Pancreas (tissue), 10 donors: ENCODE measurements at regions not wholly inside any gene's neighbourhood (a gene's known extent, or its start where the extent isn't known, plus 50 kb on each side); places are given as distances from the start of the nearest gene placed in this dataset.

Experiments used
- ATAC-seq, 4 donors: fragments of 200-7000 bp; cut with Tn5 transposase; one replicate each; pipeline versions ENCODE4 v1.8.0 to v1.9.1; 2020; ENCODE audit warnings: mild to moderate bottlenecking in 4 of 4, moderate library complexity in 4 of 4
- DNase-seq, 6 donors: peaks; one replicate each; pipeline ENCODE4 v3.0.0-alpha.2; 2020
- FAIRE-seq: peaks from 2 replicates; lab custom pipeline; 2012; peaks lifted over from hg19 to GRCh38; lab: Jason Lieb, UNC
- H3K27ac ChIP-seq, 4 donors: fragments of 200-600 bp; sonication (generic); 1 replicate in 3 of 4; 2 replicates in 1 of 4; pipeline versions ENCODE4 v1.5.0 to v1.8.0; 2020
- H3K27me3 ChIP-seq, 4 donors: fragments of 200-600 bp; one replicate each; pipeline ENCODE4 v1.8.0; 2021
- H3K36me3 ChIP-seq, 3 donors: fragments of 200-600 bp; sonication (generic) in 1 of 3; one replicate each; pipeline versions ENCODE4 v1.5.0 to v1.8.0; 2020 to 2021
- H3K4me1 ChIP-seq, 3 donors: fragments of 200-600 bp; one replicate each; pipeline ENCODE4 v1.8.0; 2021
- H3K4me3 ChIP-seq, 4 donors: fragments of 200-600 bp; sonication (generic) in 2 of 4; one replicate each; pipeline versions ENCODE4 v1.5.0 to v1.8.0; 2020 to 2021
- H3K9me3 ChIP-seq, 4 donors: fragments of 200-600 bp; one replicate each; pipeline ENCODE4 v1.8.0; 2021
- CTCF ChIP-seq, 4 donors: fragments of 200-600 bp; sonication (generic) in 3 of 4; IDR thresholded peaks; one replicate each; pipeline versions ENCODE4 v1.5.0 to v1.8.0; 2021; ENCODE audit warnings: antibody characterized with exemption in 4 of 4
- WGBS, 2 donors: extraction: QIAGEN DNeasy Blood & Tissue Kit; methylation state at CpG; one replicate each; pipeline ENCODE4 v1.1.7; 2013; 5-methylcytosine and 5-hydroxymethylcytosine counted together
- intact Hi-C, 3 donors: fragments of 100-400 bp; cut with DNase I; formaldehyde crosslinking; loops; one replicate each; pipeline versions ENCODE4 v1.11.1 to v1.14.2; 2022
- donor health status: healthy with polysubstance abuse.
- donor health status: DM: no; HTN: no; CAD: no; lungs with moderate emphysema.
- donor health status: DM: no; HTN: no; CAD: no.
- donor health status: control.
- donor health status: control.
- donor health status: Bipolar disorder and iron deficiency.
- donor health status: DM: yes; HTN: yes; CAD: no.
- donor health status: DM: no; HTN: no; CAD: no.
- donor health status: DM: no; HTN: no; CAD: no.
- donor health status: DM: yes; HTN: yes; CAD: no.

DNA sequence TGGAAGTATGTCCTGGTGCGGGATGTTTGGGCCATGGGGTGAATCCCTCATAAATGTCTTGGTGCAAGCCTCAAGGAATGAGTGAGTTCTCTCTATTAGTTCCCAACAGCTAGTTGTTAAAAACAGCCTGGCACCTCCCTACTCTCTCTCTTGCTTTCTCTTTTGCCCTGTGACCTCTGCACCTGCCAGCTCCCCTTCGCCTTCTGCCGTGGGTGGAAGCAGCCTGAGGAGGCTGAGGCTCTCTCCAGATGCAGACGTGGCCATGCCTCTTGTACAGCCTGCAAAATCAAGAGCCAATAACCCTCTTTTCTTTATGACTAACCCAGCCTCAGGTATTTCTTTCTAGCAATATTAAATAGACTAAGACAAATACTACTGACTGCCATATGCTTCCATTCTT is 210.3 kb downstream of the POM121L12 start:
- Histone ChIP-seq H3K27me3 (no peaks in the 10 kb centered on the region), H3K27ac (no peak overlapping the region), H3K36me3 (no peaks in the 10 kb centered on the region), H3K4me3 (no peak overlapping the region), H3K9me3 (no peaks in the 10 kb centered on the region), H3K4me1 (no peaks in the 10 kb centered on the region)
- DNase-seq = no peak
- no peak for FAIRE-seq
- no peak for TF ChIP-seq CTCF (IDR thresholded peaks at IDR 0.05)
- no peak for ATAC-seq
- 42 to 55% methylated on average over 4 of the region's 4 CpGs for WGBS, 2 donors
- intact Hi-C loops = no loop called here

GRCh38 chr7:53246957-53247356 is 211.5 kb downstream of the POM121L12 start:
- no peak for DNase-seq
- H3K27me3 ChIP-seq = no peaks in the 10 kb centered on the region
- H3K4me1 ChIP-seq = no peaks in the 10 kb centered on the region
- intact Hi-C loops = no loop called here
- no peaks in the 10 kb centered on the region for H3K9me3 ChIP-seq
- H3K27ac ChIP-seq = no peak overlapping the region
- no peak for TF ChIP-seq CTCF (IDR thresholded peaks at IDR 0.05)
- WGBS, 2 donors = 40 to 45% methylated on average over 1 of the region's 1 CpG
- no peak for ATAC-seq
- no peak for FAIRE-seq
- no peaks in the 10 kb centered on the region for H3K36me3 ChIP-seq
- no peak overlapping the region for H3K4me3 ChIP-seq

DNA sequence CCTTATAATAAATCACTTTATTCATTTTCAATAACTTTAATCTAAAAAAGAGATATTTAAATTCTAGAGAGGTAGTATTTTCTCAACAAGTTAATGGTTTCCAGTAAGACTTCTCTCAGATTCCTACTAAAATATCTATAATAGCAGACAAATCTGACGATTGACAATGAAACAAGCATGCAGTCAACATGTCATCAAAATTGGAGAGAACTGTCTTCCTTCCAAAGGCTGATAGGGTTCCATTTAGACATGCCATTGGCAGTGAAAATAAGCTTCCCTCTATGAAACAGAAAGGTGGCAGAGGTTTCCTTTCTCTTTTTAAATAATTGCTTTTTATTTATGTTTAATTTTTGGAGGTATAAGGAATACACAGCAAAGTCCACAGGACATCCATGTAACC is 217.1 kb downstream of the POM121L12 start:
- intact Hi-C loops = no loop called here
- Histone ChIP-seq H3K27ac (no peak overlapping the region), H3K36me3 (no peaks in the 10 kb centered on the region), H3K9me3 (no peaks in the 10 kb centered on the region), H3K4me1 (no peaks in the 10 kb centered on the region), H3K27me3 (no peaks in the 10 kb centered on the region), H3K4me3 (no peak overlapping the region)
- WGBS, 2 donors = 19 to 42% methylated on average over 1 of the region's 1 CpG
- FAIRE-seq = no peak
- no peak for TF ChIP-seq CTCF (IDR thresholded peaks at IDR 0.05)
- DNase-seq = no peak
- ATAC-seq = no peak

- no peak for FAIRE-seq
- ATAC-seq = no peak
- intact Hi-C loops = no loop called here
- WGBS, 2 donors = 18 to 28% methylated on average over 4 of the region's 4 CpGs
- DNase-seq = no peak
- Histone ChIP-seq H3K27ac (no peak overlapping the region), H3K27me3 (no peaks in the 10 kb centered on the region), H3K4me3 (no peak overlapping the region), H3K36me3 (no peaks in the 10 kb centered on the region), H3K9me3 (no peaks in the 10 kb centered on the region), H3K4me1 (no peaks in the 10 kb centered on the region)
- no peak for TF ChIP-seq CTCF (IDR thresholded peaks at IDR 0.05)
Measured at GRCh38 chr7:53272081-53272480, 236.6 kb downstream of the POM121L12 start.

- H3K9me3 ChIP-seq = no peaks in the 10 kb centered on the region
- intact Hi-C loops = no loop called here
- H3K4me1 ChIP-seq = no peaks in the 10 kb centered on the region
- no peak overlapping the region for H3K27ac ChIP-seq
- no peak for FAIRE-seq
- H3K4me3 ChIP-seq = no peak overlapping the region
- DNase-seq = no peak
- H3K27me3 ChIP-seq = no peaks in the 10 kb centered on the region
- no peak for ATAC-seq
- no peaks in the 10 kb centered on the region for H3K36me3 ChIP-seq
- WGBS, 2 donors = 56 to 72% methylated on average over 5 of the region's 5 CpGs
- no peak for TF ChIP-seq CTCF (IDR thresholded peaks at IDR 0.05)
Measured at GRCh38 chr7:53281312-53281711, 245.9 kb downstream of the POM121L12 start.
